GM23338 (cell line): ENCODE measurements at regions not wholly inside any gene's neighbourhood (a gene's known extent, or its start where the extent isn't known, plus 50 kb on each side); places are given as distances from the start of the nearest gene placed in this dataset.

Experiments used
- ATAC-seq: fragments of 200-7000 bp; cut with Tn5 transposase; 3 replicates; pipeline ENCODE4 v1.9.1; 2020
- DNase-seq: peaks from one replicate; pipeline ENCODE4 v3.0.0-alpha.2; 2015; ENCODE audit warnings: low spot score
- H2AFZ ChIP-seq: fragments of 200-600 bp; sonication (generic); 2 replicates; pipeline ENCODE4 v1.8.0; 2016; ENCODE audit warnings: antibody characterized with exemption, mild to moderate bottlenecking, moderate library complexity
- H3F3A ChIP-seq: fragments of 200-600 bp; sonication (generic); replicated peaks from 2 replicates; pipeline ENCODE4 v1.8.0; 2017; ENCODE audit warnings: antibody characterized with exemption, mixed run types, low read depth
- H3K27ac ChIP-seq: fragments of 200-600 bp; sonication (generic); 2 replicates; pipeline ENCODE4 v1.6.1; 2016; ENCODE audit warnings: low read depth
- H3K27me3 ChIP-seq: fragments of 200-600 bp; sonication (generic); 2 replicates; pipeline ENCODE4 v1.8.0; 2016; ENCODE audit warnings: mild to moderate bottlenecking, mixed run types, moderate library complexity; ENCODE audit not compliant: insufficient read depth
- H3K36me3 ChIP-seq: fragments of 200-600 bp; sonication (generic); 2 replicates; pipeline ENCODE4 v1.8.0; 2016; ENCODE audit warnings: mild to moderate bottlenecking; ENCODE audit not compliant: insufficient read depth
- H3K4me1 ChIP-seq: fragments of 200-600 bp; sonication (generic); 2 replicates; pipeline ENCODE4 v1.8.0; 2016; ENCODE audit warnings: mild to moderate bottlenecking, moderate library complexity; ENCODE audit not compliant: insufficient read depth
- H3K4me2 ChIP-seq: fragments of 200-600 bp; sonication (generic); 2 replicates; pipeline ENCODE4 v1.7.1; 2017; ENCODE audit warnings: mixed run types
- H3K4me3 ChIP-seq: fragments of 200-600 bp; sonication (generic); 2 replicates; pipeline ENCODE4 v1.6.1; 2016; ENCODE audit warnings: mixed run types
- H3K79me2 ChIP-seq: fragments of 200-600 bp; sonication (generic); replicated peaks from 2 replicates; pipeline ENCODE4 v1.8.0; 2017; ENCODE audit warnings: mild to moderate bottlenecking; ENCODE audit not compliant: insufficient read depth
- H3K9me2 ChIP-seq: fragments of 200-600 bp; sonication (generic); 2 replicates; pipeline ENCODE4 v1.8.0; 2017; ENCODE audit not compliant: insufficient read depth
- H4K20me1 ChIP-seq: fragments of 200-600 bp; sonication (generic); replicated peaks from 2 replicates; pipeline ENCODE4 v1.8.0; 2017; ENCODE audit warnings: mild to moderate bottlenecking; ENCODE audit not compliant: insufficient read depth
- H3K27ac Mint-ChIP-seq: 2 replicates; pipeline ENCODE4 v1.8.0; 2020; ENCODE audit warnings: inconsistent platforms, mild to moderate bottlenecking, moderate library complexity, mixed read lengths
- H3K27me3 Mint-ChIP-seq: 3 replicates; pipeline ENCODE4 v1.8.0; 2022; ENCODE audit warnings: low read depth, mild to moderate bottlenecking, moderate library complexity, mixed read lengths, inconsistent platforms; ENCODE audit not compliant: insufficient read depth, poor library complexity
- H3K36me3 Mint-ChIP-seq: 3 replicates; pipeline ENCODE4 v1.8.0; 2021; ENCODE audit warnings: low read depth, mild to moderate bottlenecking, inconsistent platforms, moderate library complexity, mixed read lengths
- H3K4me1 Mint-ChIP-seq: 3 replicates; pipeline ENCODE4 v1.8.0; 2020; ENCODE audit warnings: mild to moderate bottlenecking, inconsistent platforms, mixed read lengths
- H3K4me3 Mint-ChIP-seq: 3 replicates; pipeline ENCODE4 v1.8.0; 2021; ENCODE audit warnings: moderate library complexity, mild to moderate bottlenecking, inconsistent platforms, mixed read lengths
- H3K9me3 Mint-ChIP-seq: 3 replicates; pipeline ENCODE4 v1.8.0; 2020; ENCODE audit warnings: moderate library complexity, mild to moderate bottlenecking, inconsistent platforms, mixed read lengths
- CREB1 ChIP-seq: fragments of 250-450 bp; sonication (Bioruptor Pico); IDR thresholded peaks from 2 replicates; pipeline ENCODE4 v1.5.0; 2020; ENCODE audit warnings: low read depth, mild to moderate bottlenecking, moderate library complexity
- CTCF ChIP-seq, 2 experiments: fragments of 200-600 bp in 1 of 2; sonication (generic) in 1 of 2; conservative IDR thresholded peaks; 2 replicates each; pipeline versions ENCODE4 v1.5.1 to v1.6.1; 2016 to 2017; ENCODE audit warnings: antibody characterized with exemption in 2 of 2, low read depth in 2 of 2, mild to moderate bottlenecking in 2 of 2, moderate library complexity in 1 of 2
- ETS1 ChIP-seq: IDR thresholded peaks from 2 replicates; pipeline ENCODE4 v1.6.1; 2016; ENCODE audit warnings: antibody characterized with exemption
- EZH2 ChIP-seq: fragments of 200-600 bp; sonication (generic); IDR thresholded peaks from one replicate; pipeline ENCODE4 v1.8.0; 2017; ENCODE audit warnings: antibody characterized with exemption, mild to moderate bottlenecking, low read depth; ENCODE audit not compliant: unreplicated experiment
- EZH2phosphoT487 ChIP-seq: fragments of 200-600 bp; sonication (generic); IDR thresholded peaks from one replicate; pipeline ENCODE4 v1.8.1; 2018; ENCODE audit warnings: antibody characterized with exemption; ENCODE audit not compliant: unreplicated experiment
- JUNB ChIP-seq: IDR thresholded peaks from one replicate; pipeline ENCODE4 v1.6.1; 2016; ENCODE audit warnings: antibody characterized with exemption; ENCODE audit not compliant: unreplicated experiment
- NANOG ChIP-seq: IDR thresholded peaks from 2 replicates; pipeline ENCODE4 v1.6.1; 2016; ENCODE audit warnings: antibody characterized with exemption, borderline replicate concordance
- POLR2AphosphoS5 ChIP-seq: IDR thresholded peaks from 2 replicates; pipeline ENCODE4 v1.6.1; 2016; ENCODE audit warnings: antibody characterized with exemption, low read depth
- REST ChIP-seq: IDR thresholded peaks from one replicate; pipeline ENCODE4 v1.6.1; 2018; ENCODE audit warnings: antibody characterized with exemption; ENCODE audit not compliant: unreplicated experiment
- STAT1 ChIP-seq: IDR thresholded peaks from one replicate; pipeline ENCODE4 v1.6.1; 2016; ENCODE audit warnings: antibody characterized with exemption; ENCODE audit not compliant: unreplicated experiment
- ZNF114 ChIP-seq: fragments of 250-450 bp; sonication (Bioruptor Pico); IDR thresholded peaks from 2 replicates; pipeline ENCODE4 v1.5.0; 2020; ENCODE audit warnings: mild to moderate bottlenecking, moderate library complexity
- ZNF331 ChIP-seq: fragments of 250-450 bp; sonication (Bioruptor Pico); IDR thresholded peaks from 2 replicates; pipeline ENCODE4 v1.5.0; 2020; ENCODE audit warnings: low read depth, mild to moderate bottlenecking, moderate library complexity
- ZNF462 ChIP-seq: fragments of 250-450 bp; sonication (Bioruptor Pico); IDR thresholded peaks from 2 replicates; pipeline ENCODE4 v1.5.0; 2020; ENCODE audit warnings: mild to moderate bottlenecking, moderate library complexity

- Mint-ChIP-seq H3K9me3 (no peaks in the 10 kb centered on the region), H3K27me3 (peaks cover 3% of the 10 kb centered on the region), H3K36me3 (peaks cover 6% of the 10 kb centered on the region; the same call in 2 of the 3 replicates), H3K4me3 (no peak overlapping the region), H3K4me1 (peaks cover 27% of the 10 kb centered on the region), H3K27ac (0 out of 2 replicates have a peak overlapping the region, but pooled peaks have one; percentile 39)
- Histone ChIP-seq H3K27me3 (no peaks in the 10 kb centered on the region), H4K20me1 (no peaks in the 10 kb centered on the region), H3K4me2 (no peak overlapping the region), H3K27ac (no peak overlapping the region), H3K4me3 (no peak overlapping the region), H3K36me3 (no peaks in the 10 kb centered on the region), H3F3A (no peaks in the 10 kb centered on the region), H3K9me2 (peaks cover 7% of the 10 kb centered on the region; the same call in 1 of the 2 replicates), H2AFZ (peak overlapping the region; percentile 8; the same call in 1 of the 2 replicates), H3K79me2 (no peaks in the 10 kb centered on the region), H3K4me1 (peaks cover 28% of the 10 kb centered on the region)
- no peak for TF ChIP-seq STAT1
- TF ChIP-seq CREB1: no peak
- no peak for TF ChIP-seq ZNF114 (CRISPR knock-in tag)
- no peak for TF ChIP-seq NANOG
- no peak for TF ChIP-seq ZNF462 (CRISPR knock-in tag)
- TF ChIP-seq ETS1: no peak
- TF ChIP-seq REST: no peak
- TF ChIP-seq CTCF (conservative IDR thresholded peaks at IDR 0.05; ENCODE audit: low read depth in 2 of 2): no peak
- TF ChIP-seq ZNF331 (CRISPR knock-in tag): no peak
- no peak for TF ChIP-seq EZH2
- no peak for TF ChIP-seq EZH2phosphoT487
- TF ChIP-seq POLR2AphosphoS5: no peak
- no peak for TF ChIP-seq JUNB
- ATAC-seq (no peak), DNase-seq (no peak)
Measured at GRCh38 chr10:87603196-87603595, 56.5 kb upstream of the PAPSS2 start.
